ENCODE measurements at regions not wholly inside any gene's neighbourhood (a gene's known extent, or its start where the extent isn't known, plus 50 kb on each side); places are given as distances from the start of the nearest gene placed in this dataset.
"Not testable (repeated sequence)": the region's sequence is repeated elsewhere in the genome, so short reads cannot be mapped to it uniquely, and the experiment has no call there.

DNA sequence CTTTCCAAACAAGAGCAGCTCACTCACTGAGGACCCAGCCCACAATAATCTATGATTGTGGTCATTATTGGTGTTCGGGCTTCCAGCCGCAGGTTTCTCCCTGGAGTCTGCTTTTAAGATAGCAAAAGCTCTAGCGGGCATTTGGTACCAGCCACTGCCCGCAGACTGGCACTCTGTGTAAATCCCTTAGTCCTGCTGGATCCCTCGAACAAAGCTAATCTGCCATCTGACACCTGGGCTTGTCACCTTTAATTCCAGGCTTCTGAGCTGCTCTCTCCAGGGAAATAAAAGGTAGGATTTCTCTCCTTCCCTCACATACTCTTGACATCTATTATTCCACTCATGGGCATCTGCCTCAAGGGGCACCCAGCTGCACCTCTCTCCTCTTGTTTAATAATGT lies 158.7 kb downstream of the PDCD6IP start:
- DNase-seq (ENCODE audit: low spot score in 2 of 2) = no peak
- Histone ChIP-seq H3K27me3 (no peaks in the 10 kb centered on the region), H3K4me3 (no peak overlapping the region), H3K4me1 (no peaks in the 10 kb centered on the region), H3K27ac (no peak overlapping the region), H3K9me3 (no peaks in the 10 kb centered on the region), H3K36me3 (no peaks in the 10 kb centered on the region)
- TF ChIP-seq, protein P1, sequence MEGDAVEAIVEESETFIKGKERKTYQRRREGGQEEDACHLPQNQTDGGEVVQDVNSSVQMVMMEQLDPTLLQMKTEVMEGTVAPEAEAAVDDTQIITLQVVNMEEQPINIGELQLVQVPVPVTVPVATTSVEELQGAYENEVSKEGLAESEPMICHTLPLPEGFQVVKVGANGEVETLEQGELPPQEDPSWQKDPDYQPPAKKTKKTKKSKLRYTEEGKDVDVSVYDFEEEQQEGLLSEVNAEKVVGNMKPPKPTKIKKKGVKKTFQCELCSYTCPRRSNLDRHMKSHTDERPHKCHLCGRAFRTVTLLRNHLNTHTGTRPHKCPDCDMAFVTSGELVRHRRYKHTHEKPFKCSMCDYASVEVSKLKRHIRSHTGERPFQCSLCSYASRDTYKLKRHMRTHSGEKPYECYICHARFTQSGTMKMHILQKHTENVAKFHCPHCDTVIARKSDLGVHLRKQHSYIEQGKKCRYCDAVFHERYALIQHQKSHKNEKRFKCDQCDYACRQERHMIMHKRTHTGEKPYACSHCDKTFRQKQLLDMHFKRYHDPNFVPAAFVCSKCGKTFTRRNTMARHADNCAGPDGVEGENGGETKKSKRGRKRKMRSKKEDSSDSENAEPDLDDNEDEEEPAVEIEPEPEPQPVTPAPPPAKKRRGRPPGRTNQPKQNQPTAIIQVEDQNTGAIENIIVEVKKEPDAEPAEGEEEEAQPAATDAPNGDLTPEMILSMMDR (IDR thresholded peaks at IDR 0.05) = no peak
- intact Hi-C loops (cut with DNase I) = no loop called here

DNA sequence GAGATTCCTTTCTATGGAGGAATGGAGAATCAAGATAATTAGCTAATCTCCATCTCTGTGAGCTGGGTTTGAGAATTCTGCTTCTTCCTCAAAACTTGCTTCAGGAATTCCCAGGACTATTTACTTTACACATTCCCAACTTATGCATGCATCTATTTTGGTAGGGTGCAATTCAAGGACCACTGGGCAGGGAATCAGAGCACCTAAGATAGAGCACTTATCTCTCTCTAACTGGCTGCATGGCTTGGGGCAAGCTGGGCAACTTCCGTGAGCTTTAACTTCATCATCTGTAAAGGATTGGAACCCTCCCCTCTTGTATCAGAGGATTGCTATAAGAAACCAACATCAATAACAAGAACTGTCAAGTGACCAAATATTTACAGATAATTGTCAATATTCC lies 160.2 kb downstream of the PDCD6IP start:
- intact Hi-C loops (cut with DNase I) = no loop called here

DNA sequence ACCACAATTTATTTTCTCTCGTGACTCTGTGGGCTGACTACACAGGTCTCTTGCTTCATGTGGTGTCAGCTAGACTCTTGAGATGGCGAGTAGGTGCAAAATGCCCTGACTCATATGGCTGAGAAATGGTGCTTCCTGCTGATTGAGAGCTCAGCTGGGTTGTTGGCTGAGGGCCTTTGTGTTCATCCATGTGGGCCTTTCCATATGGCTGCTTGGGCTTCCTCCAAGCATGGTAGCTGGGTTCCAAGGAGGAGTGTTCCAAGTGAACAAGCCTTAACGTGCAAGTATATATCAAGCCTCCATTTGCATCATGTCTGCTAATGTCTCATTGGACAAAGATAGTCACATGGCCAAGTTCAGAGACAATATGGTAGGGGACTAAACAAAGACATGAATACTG lies 164.0 kb downstream of the PDCD6IP start:
- Histone ChIP-seq H3K4me3 (no peak overlapping the region), H3K27me3 (no peaks in the 10 kb centered on the region), H3K9me3 (no peaks in the 10 kb centered on the region), H3K36me3 (no peaks in the 10 kb centered on the region), H3K27ac (no peak overlapping the region), H3K4me1 (no peaks in the 10 kb centered on the region)
- no peak for DNase-seq (ENCODE audit: low spot score in 2 of 2)
- intact Hi-C loops (cut with DNase I) = no loop called here
- TF ChIP-seq, protein P1 (IDR thresholded peaks at IDR 0.05) = no peak

More for the DNA sequence above, 160.2 kb downstream of the PDCD6IP start:
- H3K4me1 ChIP-seq = no peaks in the 10 kb centered on the region
- no peak overlapping the region for H3K27ac ChIP-seq
- TF ChIP-seq, protein P1 (IDR thresholded peaks at IDR 0.05) = no peak
- H3K36me3 ChIP-seq = no peaks in the 10 kb centered on the region
- no peak for DNase-seq (ENCODE audit: low spot score in 2 of 2)
- H3K9me3 ChIP-seq = no peaks in the 10 kb centered on the region
- H3K4me3 ChIP-seq = no peak overlapping the region
- no peaks in the 10 kb centered on the region for H3K27me3 ChIP-seq

DNA sequence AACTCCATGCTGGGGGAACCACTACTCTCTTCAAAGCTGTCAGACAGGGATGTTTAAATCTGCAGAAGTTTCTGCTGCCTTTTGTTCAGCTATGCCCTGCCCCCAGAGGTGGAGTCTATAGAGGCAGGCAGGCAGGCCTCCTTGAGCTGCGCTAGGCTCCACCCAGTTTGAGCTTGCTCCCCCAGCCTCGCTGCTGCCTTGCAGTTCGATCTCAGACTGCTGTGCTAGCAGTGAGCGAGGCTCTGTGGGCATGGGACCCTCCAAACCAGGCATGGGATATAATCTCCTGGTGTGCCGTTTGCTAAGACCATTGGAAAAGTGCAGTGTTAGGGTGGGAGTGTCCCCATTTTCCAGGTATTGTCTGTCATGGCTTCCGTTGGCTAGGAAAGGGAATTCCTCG lies 171.8 kb downstream of the PDCD6IP start:
- H3K27ac ChIP-seq; H3K4me3 ChIP-seq; H3K36me3 ChIP-seq; H3K27me3 ChIP-seq; H3K4me1 ChIP-seq; H3K9me3 ChIP-seq; intact Hi-C loops (cut with DNase I); DNase-seq (ENCODE audit: low spot score in 2 of 2): not testable (repeated sequence)

DNA sequence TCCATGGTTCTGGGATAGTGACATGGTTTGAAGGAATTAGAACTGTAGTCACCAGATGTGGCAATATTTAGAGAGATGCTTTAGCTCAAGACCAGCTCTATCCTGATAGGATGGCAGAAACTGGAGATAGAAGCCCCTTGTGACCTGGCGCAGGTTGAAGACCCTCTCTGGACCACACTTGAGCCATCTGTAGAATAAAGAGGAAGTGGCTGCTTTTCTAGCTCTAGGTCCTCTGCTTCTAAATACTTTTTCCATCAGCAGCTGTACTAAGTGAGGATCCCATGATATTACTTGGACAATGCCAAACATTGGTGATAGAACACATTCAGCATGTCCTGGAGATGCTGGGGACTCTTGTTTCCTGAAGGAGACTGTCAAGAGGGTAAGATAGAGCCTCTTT lies 172.6 kb downstream of the PDCD6IP start:
- no peaks in the 10 kb centered on the region for H3K4me1 ChIP-seq
- no peaks in the 10 kb centered on the region for H3K27me3 ChIP-seq
- H3K9me3 ChIP-seq = no peaks in the 10 kb centered on the region
- DNase-seq (ENCODE audit: low spot score in 2 of 2) = no peak
- H3K4me3 ChIP-seq = no peak overlapping the region
- H3K36me3 ChIP-seq = no peaks in the 10 kb centered on the region
- H3K27ac ChIP-seq = no peak overlapping the region
- intact Hi-C loops (cut with DNase I) = no loop called here
- TF ChIP-seq, protein P1 (IDR thresholded peaks at IDR 0.05) = no peak

DNA sequence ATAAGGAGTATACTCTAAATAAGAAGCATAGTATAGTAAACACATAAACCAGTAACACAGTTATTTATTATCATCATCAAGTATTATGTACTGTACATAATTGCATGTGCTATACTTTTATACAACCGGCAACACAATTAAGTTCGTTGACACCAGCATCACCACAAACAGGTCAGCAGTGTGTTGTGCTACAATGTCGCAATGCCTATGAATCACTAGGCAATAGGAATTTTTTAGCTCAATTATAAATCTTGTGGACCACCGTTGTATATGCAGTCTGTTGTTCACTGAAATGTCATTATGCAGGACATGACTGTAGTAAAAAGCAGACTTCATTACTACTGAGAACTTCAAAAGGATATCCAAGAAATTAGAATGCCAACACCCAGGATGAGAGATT lies 177.0 kb downstream of the PDCD6IP start:
- Histone ChIP-seq H3K27ac (no peak overlapping the region), H3K9me3 (no peaks in the 10 kb centered on the region), H3K27me3 (no peaks in the 10 kb centered on the region), H3K36me3 (no peaks in the 10 kb centered on the region), H3K4me1 (no peaks in the 10 kb centered on the region), H3K4me3 (no peak overlapping the region)
- TF ChIP-seq, protein P1 (IDR thresholded peaks at IDR 0.05) = no peak
- DNase-seq (ENCODE audit: low spot score in 2 of 2) = no peak
- intact Hi-C loops (cut with DNase I) = loop anchor here (5.0 kb wide), 1 partner anchor 1932 kb away; no protein-coding TSS in a partner anchor

Measured in ascending aorta (tissue), 2 donors.